Kidney epithelial cell (primary cell): ENCODE measurements at regions not wholly inside any gene's neighbourhood (a gene's known extent, or its start where the extent isn't known, plus 50 kb on each side); places are given as distances from the start of the nearest gene placed in this dataset.
"Not testable (repeated sequence)": the region's sequence is repeated elsewhere in the genome, so short reads cannot be mapped to it uniquely, and the experiment has no call there.

Experiments used
- DNase-seq: peaks from one replicate; pipeline ENCODE4 v3.0.0-alpha.2; 2010; ENCODE audit warnings: low read depth
- H3K27me3 ChIP-seq: 2 replicates; pipeline ENCODE4 v1.6.0; 2011; ENCODE audit warnings: low read length; ENCODE audit not compliant: control insufficient read depth, insufficient read depth
- H3K36me3 ChIP-seq: 2 replicates; pipeline ENCODE4 v1.5.1; 2011; ENCODE audit warnings: low read length; ENCODE audit not compliant: control insufficient read depth, insufficient read depth
- H3K4me3 ChIP-seq: 2 replicates; pipeline ENCODE4 v1.5.1; 2011; ENCODE audit warnings: low read depth, mild to moderate bottlenecking, control low read depth, low read length

GRCh38 chr9:138237099-138237498 lies 359.5 kb downstream of the CACNA1B start:
- not testable (repeated sequence) for DNase-seq, H3K27me3 ChIP-seq, H3K4me3 ChIP-seq, H3K36me3 ChIP-seq

DNA sequence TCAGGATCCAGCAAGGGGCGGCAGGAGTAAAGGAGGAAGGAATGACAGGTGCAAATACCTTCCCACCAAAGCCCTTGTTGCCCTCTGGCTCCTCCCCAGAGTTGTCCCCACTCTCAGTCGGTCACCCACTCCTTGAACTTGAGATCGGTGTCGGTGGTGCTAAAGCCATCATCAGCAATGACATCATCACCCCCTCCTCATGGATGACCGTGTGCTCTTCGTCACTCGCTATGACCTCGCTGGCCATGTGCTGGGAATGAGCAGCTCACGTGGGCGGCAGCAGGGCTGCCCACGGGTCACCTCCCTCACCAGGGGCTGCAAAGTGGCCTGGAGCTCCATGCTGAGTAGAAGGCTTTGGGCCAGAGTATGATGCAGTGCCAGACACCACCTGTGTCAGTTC lies 405.3 kb downstream of the CACNA1B start:
- H3K36me3 ChIP-seq, DNase-seq, H3K4me3 ChIP-seq, H3K27me3 ChIP-seq: not testable (repeated sequence)
